ENCODE measurements at regions not wholly inside any gene's neighbourhood (a gene's known extent, or its start where the extent isn't known, plus 50 kb on each side); places are given as distances from the start of the nearest gene placed in this dataset.
A peak's percentile ranks its signal among the peaks of the same experiment; 100 is the strongest.

GRCh38 chr12:15033029-15033428 is 60.2 kb downstream of the PDE6H start:
- Mint-ChIP-seq H3K4me3 (no peak overlapping the region), H3K4me1 (no peaks in the 10 kb centered on the region), H3K36me3 (peaks cover 2% of the 10 kb centered on the region), H3K27me3 (peaks cover 10% of the 10 kb centered on the region), H3K27ac (no peak overlapping the region), H3K9me3 (peaks cover 14% of the 10 kb centered on the region)
- DNase-seq, result no peak

GRCh38 chr12:15033641-15034040 is 60.8 kb downstream of the PDE6H start:
- Mint-ChIP-seq H3K4me3 (no peak overlapping the region), H3K27me3 (peaks cover 10% of the 10 kb centered on the region), H3K9me3 (peaks cover 8% of the 10 kb centered on the region), H3K36me3 (no peaks in the 10 kb centered on the region), H3K27ac (no peak overlapping the region), H3K4me1 (no peaks in the 10 kb centered on the region)
- DNase-seq, result no peak

GRCh38 chr12:15035185-15035584 is 62.3 kb downstream of the PDE6H start:
- Mint-ChIP-seq H3K27me3 (peaks cover 4% of the 10 kb centered on the region), H3K27ac (no peak overlapping the region), H3K4me3 (no peak overlapping the region), H3K4me1 (no peaks in the 10 kb centered on the region), H3K9me3 (no peaks in the 10 kb centered on the region), H3K36me3 (no peaks in the 10 kb centered on the region)
- no peak for DNase-seq

GRCh38 chr12:15037091-15037687 is 64.3 kb downstream of the PDE6H start:
- Mint-ChIP-seq H3K9me3 (no peaks in the 10 kb centered on the region), H3K27ac (no peak overlapping the region), H3K27me3 (peaks cover 15% of the 10 kb centered on the region), H3K4me3 (no peak overlapping the region), H3K36me3 (no peaks in the 10 kb centered on the region), H3K4me1 (no peaks in the 10 kb centered on the region)
- DNase-seq, result no peak

GRCh38 chr12:15038137-15038536 is 65.3 kb downstream of the PDE6H start:
- Mint-ChIP-seq H3K27me3 (peaks cover 15% of the 10 kb centered on the region), H3K36me3 (no peaks in the 10 kb centered on the region)

GRCh38 chr12:15044471-15044870 is 71.6 kb downstream of the PDE6H start:
- Mint-ChIP-seq H3K4me1 (no peaks in the 10 kb centered on the region), H3K27me3 (peaks cover 15% of the 10 kb centered on the region), H3K27ac (no peak overlapping the region), H3K4me3 (no peak overlapping the region), H3K9me3 (peaks cover 2% of the 10 kb centered on the region), H3K36me3 (no peaks in the 10 kb centered on the region)
- no peak for DNase-seq

More at GRCh38 chr12:15038137-15038536, 65.3 kb downstream of the PDE6H start:
- no peak overlapping the region for H3K27ac Mint-ChIP-seq
- no peaks in the 10 kb centered on the region for H3K4me1 Mint-ChIP-seq
- no peaks in the 10 kb centered on the region for H3K9me3 Mint-ChIP-seq
- no peak overlapping the region for H3K4me3 Mint-ChIP-seq
- DNase-seq, result no peak

- Mint-ChIP-seq H3K36me3 (no peaks in the 10 kb centered on the region), H3K9me3 (peaks cover 2% of the 10 kb centered on the region), H3K4me3 (no peak overlapping the region), H3K27ac (no peak overlapping the region), H3K27me3 (peaks cover 9% of the 10 kb centered on the region), H3K4me1 (peaks cover under 1% of the 10 kb centered on the region)
- no peak for DNase-seq
Observed at GRCh38 chr12:15045451-15045850, 72.6 kb downstream of the PDE6H start.

GRCh38 chr12:15047611-15048010 is 74.8 kb downstream of the PDE6H start:
- DNase-seq, result no peak
- Mint-ChIP-seq H3K9me3 (peaks cover 2% of the 10 kb centered on the region), H3K36me3 (no peaks in the 10 kb centered on the region), H3K27me3 (no peaks in the 10 kb centered on the region), H3K4me3 (no peak overlapping the region), H3K27ac (no peak overlapping the region), H3K4me1 (peaks cover 11% of the 10 kb centered on the region)

- Mint-ChIP-seq H3K4me1 (peaks cover 11% of the 10 kb centered on the region), H3K27me3 (no peaks in the 10 kb centered on the region), H3K27ac (no peak overlapping the region), H3K36me3 (no peaks in the 10 kb centered on the region), H3K4me3 (no peak overlapping the region), H3K9me3 (peaks cover 2% of the 10 kb centered on the region)
- DNase-seq, result no peak
Observed at GRCh38 chr12:15049461-15050153, 76.8 kb downstream of the PDE6H start.

- H3K9me3 Mint-ChIP-seq, result peaks cover 2% of the 10 kb centered on the region
- DNase-seq, result peak; percentile 0
- H3K4me1 Mint-ChIP-seq, result peaks cover 11% of the 10 kb centered on the region
- H3K4me3 Mint-ChIP-seq, result no peak overlapping the region
- H3K36me3 Mint-ChIP-seq, result no peaks in the 10 kb centered on the region
- H3K27me3 Mint-ChIP-seq, result no peaks in the 10 kb centered on the region
- H3K27ac Mint-ChIP-seq, result no peak overlapping the region
Observed at GRCh38 chr12:15050659-15051058, 77.8 kb downstream of the PDE6H start.

- no peak overlapping the region for H3K4me3 Mint-ChIP-seq
- H3K36me3 Mint-ChIP-seq, result no peaks in the 10 kb centered on the region
- no peak for DNase-seq
- H3K27me3 Mint-ChIP-seq, result peaks cover 4% of the 10 kb centered on the region
- no peak overlapping the region for H3K27ac Mint-ChIP-seq
- peaks cover 11% of the 10 kb centered on the region for H3K4me1 Mint-ChIP-seq
- no peaks in the 10 kb centered on the region for H3K9me3 Mint-ChIP-seq
Observed at GRCh38 chr12:15052691-15053090, 79.8 kb downstream of the PDE6H start.

GRCh38 chr12:15056218-15056617 is 83.4 kb downstream of the PDE6H start:
- no peak for DNase-seq
- no peaks in the 10 kb centered on the region for H3K9me3 Mint-ChIP-seq
- H3K27ac Mint-ChIP-seq, result no peak overlapping the region

More at GRCh38 chr12:15056218-15056617, 83.4 kb downstream of the PDE6H start:
- no peak overlapping the region for H3K4me3 Mint-ChIP-seq
- peaks cover 4% of the 10 kb centered on the region for H3K4me1 Mint-ChIP-seq
- H3K27me3 Mint-ChIP-seq, result peaks cover 12% of the 10 kb centered on the region
- no peaks in the 10 kb centered on the region for H3K36me3 Mint-ChIP-seq

Data from activated naive CD8-positive, alpha-beta T cell treated with anti-CD3 and anti-CD28 coated beads for 36 hours (primary cell).